ENCODE measurements at regions not wholly inside any gene's neighbourhood (a gene's known extent, or its start where the extent isn't known, plus 50 kb on each side); places are given as distances from the start of the nearest gene placed in this dataset.
A peak's percentile ranks its signal among the peaks of the same experiment; 100 is the strongest.

DNA sequence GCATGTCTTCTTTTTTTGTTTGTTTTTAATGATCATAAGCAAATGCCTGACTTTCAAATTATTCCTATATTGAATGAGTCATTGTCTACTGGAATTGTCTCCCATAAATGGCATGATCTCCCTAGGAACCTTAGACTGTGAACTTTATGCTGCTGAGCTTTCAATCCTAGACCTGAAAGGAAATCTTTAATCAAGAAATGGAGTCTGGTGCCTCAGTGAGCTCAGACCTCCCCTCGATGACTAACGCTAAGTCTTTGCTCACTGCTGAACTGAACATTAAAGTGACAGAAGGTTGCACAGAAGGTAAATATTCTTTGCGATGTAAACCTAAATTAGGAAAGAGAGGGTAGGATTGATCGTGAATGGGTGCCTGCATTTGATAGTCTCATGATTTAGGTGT is 745.2 kb upstream of the WWC1 start:
- Histone ChIP-seq H3K27me3 (ENCODE audit: control insufficient read depth, insufficient read depth, low read length) (no peaks in the 10 kb centered on the region), H3K36me3 (ENCODE audit: control insufficient read depth, insufficient read depth, low read length) (no peaks in the 10 kb centered on the region)

DNA sequence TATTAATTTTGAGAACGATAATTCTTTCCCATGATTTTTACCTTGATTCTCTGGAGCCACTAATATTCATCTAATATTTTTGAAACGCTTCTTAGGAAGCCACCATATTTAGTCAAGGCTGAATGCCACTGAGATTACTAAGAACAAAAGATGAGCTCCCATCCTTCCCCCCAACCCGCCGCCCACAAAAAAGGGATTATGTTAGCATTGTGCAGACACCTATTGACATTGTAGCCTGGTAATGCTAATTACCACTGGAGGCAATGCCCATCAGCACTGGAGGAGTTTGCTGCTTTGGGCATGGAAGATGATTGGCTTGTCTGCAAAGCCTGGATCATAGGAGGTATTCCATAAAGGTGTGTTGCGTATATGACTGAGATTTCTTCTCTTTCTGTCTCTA is 739.1 kb upstream of the WWC1 start:
- no peak overlapping the region for H3K4me3 ChIP-seq (ENCODE audit: low read length)
- H3K9ac ChIP-seq (ENCODE audit: low read length), result no peak overlapping the region
- no peak overlapping the region for H3K27ac ChIP-seq (ENCODE audit: low read depth, low read length)
- no peaks in the 10 kb centered on the region for H3K36me3 ChIP-seq (ENCODE audit: control insufficient read depth, insufficient read depth, low read length)
- no peaks in the 10 kb centered on the region for H3K27me3 ChIP-seq (ENCODE audit: control insufficient read depth, insufficient read depth, low read length)
- no peaks in the 10 kb centered on the region for H3K4me1 ChIP-seq (ENCODE audit: control insufficient read depth, insufficient read depth, low read length)

More for the DNA sequence above, 745.2 kb upstream of the WWC1 start:
- no peak overlapping the region for H3K9ac ChIP-seq (ENCODE audit: low read length)
- H3K4me3 ChIP-seq (ENCODE audit: low read length), result no peak overlapping the region
- no peaks in the 10 kb centered on the region for H3K4me1 ChIP-seq (ENCODE audit: control insufficient read depth, insufficient read depth, low read length)
- H3K27ac ChIP-seq (ENCODE audit: low read depth, low read length), result no peak overlapping the region

DNA sequence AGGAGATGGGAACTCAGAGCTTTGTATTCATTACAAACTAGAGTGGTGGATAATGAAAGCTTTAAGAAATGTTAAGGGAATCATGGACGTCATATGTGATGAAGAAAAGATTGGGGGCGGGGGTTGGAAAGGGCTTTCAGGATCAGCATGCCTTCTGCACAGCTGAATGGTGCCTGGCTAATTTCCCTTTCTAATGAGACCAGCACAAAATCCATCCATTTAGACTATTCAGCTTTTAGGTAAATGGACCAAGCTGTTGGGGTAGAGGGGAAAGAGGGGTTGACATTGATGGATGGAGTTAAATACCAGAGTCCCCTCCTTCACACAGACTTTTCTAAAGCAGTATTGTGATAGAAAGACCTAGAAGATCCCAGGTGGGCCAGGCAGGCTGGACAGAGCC is 737.9 kb upstream of the WWC1 start:
- H3K4me1 ChIP-seq (ENCODE audit: control insufficient read depth, insufficient read depth, low read length), result no peaks in the 10 kb centered on the region
- H3K36me3 ChIP-seq (ENCODE audit: control insufficient read depth, insufficient read depth, low read length), result no peaks in the 10 kb centered on the region
- no peak overlapping the region for H3K9ac ChIP-seq (ENCODE audit: low read length)
- H3K27me3 ChIP-seq (ENCODE audit: control insufficient read depth, insufficient read depth, low read length), result no peaks in the 10 kb centered on the region
- no peak overlapping the region for H3K27ac ChIP-seq (ENCODE audit: low read depth, low read length)
- no peak overlapping the region for H3K4me3 ChIP-seq (ENCODE audit: low read length)

DNA sequence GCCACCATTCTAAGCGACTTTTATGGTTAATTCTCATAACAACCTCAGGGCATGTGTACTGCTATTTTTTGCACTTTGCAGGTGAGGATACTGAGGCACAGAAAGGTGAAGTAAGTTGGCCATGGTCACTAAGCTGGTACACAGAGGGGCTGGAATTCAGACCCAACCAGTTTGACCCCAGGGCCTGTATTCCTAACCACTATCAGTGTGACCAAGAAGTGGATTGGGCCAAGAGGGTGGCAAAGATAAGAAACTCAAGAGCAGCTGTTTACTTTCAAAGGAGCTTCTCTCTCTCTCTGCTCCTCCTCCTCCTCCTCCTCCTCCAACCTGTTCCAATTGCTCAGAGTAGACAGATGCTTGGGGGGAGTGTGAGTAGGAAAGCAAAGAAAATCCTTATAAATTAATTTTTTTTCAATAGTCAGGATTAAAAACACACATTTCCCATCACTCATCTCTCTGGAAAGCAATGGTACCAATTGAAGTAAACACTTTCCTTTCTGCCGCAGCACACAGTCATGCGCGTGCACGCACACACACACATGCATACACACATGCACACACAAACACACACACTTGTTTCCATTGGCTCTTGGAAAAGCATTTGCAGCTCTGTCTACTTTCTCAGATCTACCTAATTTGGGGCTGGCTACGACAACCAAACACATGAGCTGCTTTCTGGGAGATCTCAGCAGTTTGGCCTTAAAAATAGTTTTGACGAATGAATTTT is 736.7 kb upstream of the WWC1 start:
- Histone ChIP-seq H3K27ac (ENCODE audit: low read depth, low read length) (no peak overlapping the region), H3K27me3 (ENCODE audit: control insufficient read depth, insufficient read depth, low read length) (no peaks in the 10 kb centered on the region)

DNA sequence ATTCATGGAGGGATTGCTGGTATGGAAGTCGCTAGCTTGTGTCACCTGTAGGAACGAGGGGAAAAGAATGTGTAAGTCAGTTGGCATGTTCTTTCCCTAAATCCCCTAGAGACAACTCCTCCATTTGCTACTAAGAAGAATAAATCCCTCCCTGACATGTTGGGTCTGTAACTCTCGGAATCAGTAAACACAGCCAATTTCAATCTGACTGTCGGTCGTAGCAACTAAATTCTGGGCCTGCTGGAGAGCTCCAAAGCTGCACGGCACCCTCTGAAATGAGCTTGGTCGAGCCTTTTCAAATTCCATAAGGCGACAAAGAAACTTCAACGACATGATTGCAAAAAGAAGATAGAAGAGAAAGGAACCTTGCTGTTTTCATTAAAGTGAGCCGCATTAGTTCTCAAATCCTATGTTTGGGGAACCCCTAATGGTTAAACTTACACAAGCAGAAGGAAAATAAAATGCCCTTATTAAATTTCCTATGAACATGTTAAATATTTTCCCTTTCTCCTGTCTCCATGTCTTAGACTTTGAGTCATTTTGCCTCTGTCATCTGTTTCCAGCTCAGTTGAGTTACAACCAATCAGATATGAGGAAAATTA is 735.8 kb upstream of the WWC1 start:
- no peaks in the 10 kb centered on the region for H3K27me3 ChIP-seq (ENCODE audit: control insufficient read depth, insufficient read depth, low read length)
- no peak overlapping the region for H3K4me3 ChIP-seq (ENCODE audit: low read length)
- no peak overlapping the region for H3K9ac ChIP-seq (ENCODE audit: low read length)
- H3K27ac ChIP-seq (ENCODE audit: low read depth, low read length), result no peak overlapping the region
- no peaks in the 10 kb centered on the region for H3K4me1 ChIP-seq (ENCODE audit: control insufficient read depth, insufficient read depth, low read length)
- H3K36me3 ChIP-seq (ENCODE audit: control insufficient read depth, insufficient read depth, low read length), result no peaks in the 10 kb centered on the region

More for the DNA sequence above, 736.7 kb upstream of the WWC1 start:
- no peaks in the 10 kb centered on the region for H3K4me1 ChIP-seq (ENCODE audit: control insufficient read depth, insufficient read depth, low read length)
- H3K36me3 ChIP-seq (ENCODE audit: control insufficient read depth, insufficient read depth, low read length), result no peaks in the 10 kb centered on the region
- H3K4me3 ChIP-seq (ENCODE audit: low read length), result no peak overlapping the region
- no peak overlapping the region for H3K9ac ChIP-seq (ENCODE audit: low read length)

DNA sequence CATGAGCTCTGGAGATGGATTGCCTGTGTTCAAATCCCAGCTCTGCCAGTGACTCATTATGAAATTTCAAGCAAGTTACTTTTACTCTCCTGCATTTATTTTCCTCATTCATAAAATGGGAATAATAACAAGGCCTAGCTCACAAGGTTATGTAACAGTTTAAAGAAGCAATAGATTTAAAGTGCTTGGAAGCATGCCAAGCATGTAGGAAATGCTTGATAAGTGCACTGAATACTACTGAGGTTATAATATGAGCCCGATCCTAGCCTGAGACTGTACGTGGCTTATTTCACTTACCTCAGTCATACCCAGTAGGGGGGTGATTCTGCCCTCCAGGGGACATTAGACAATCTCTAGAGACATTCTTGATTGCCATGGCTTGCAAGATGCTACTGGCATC is 734.1 kb upstream of the WWC1 start:
- Histone ChIP-seq H3K27me3 (ENCODE audit: control insufficient read depth, insufficient read depth, low read length) (no peaks in the 10 kb centered on the region), H3K4me1 (ENCODE audit: control insufficient read depth, insufficient read depth, low read length) (no peaks in the 10 kb centered on the region), H3K36me3 (ENCODE audit: control insufficient read depth, insufficient read depth, low read length) (no peaks in the 10 kb centered on the region), H3K4me3 (ENCODE audit: low read length) (no peak overlapping the region), H3K9ac (ENCODE audit: low read length) (no peak overlapping the region), H3K27ac (ENCODE audit: low read depth, low read length) (no peak overlapping the region)

DNA sequence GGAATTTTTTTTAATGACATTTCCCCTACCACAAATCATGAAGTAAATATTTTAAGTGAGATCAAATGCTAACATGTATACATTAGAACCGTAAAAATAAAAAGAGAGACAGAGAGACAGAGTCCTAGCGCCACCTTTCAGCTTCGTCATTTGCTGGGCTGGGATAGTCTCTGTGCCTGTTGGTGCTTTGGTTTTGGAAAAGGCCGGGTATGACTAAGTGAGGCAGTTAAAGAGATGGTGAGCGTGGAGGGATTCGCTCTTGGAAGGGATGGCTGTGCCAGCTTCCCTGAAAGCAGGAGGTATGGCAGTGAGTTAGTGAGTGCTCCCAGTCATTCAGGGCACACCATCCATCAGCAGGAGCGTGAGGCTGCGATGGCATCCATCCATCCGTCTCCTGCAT is 729.6 kb upstream of the WWC1 start:
- Histone ChIP-seq H3K27me3 (ENCODE audit: control insufficient read depth, insufficient read depth, low read length) (no peaks in the 10 kb centered on the region), H3K9ac (ENCODE audit: low read length) (no peak overlapping the region), H3K4me1 (ENCODE audit: control insufficient read depth, insufficient read depth, low read length) (no peaks in the 10 kb centered on the region), H3K36me3 (ENCODE audit: control insufficient read depth, insufficient read depth, low read length) (no peaks in the 10 kb centered on the region), H3K27ac (ENCODE audit: low read depth, low read length) (no peak overlapping the region), H3K4me3 (ENCODE audit: low read length) (no peak overlapping the region)

DNA sequence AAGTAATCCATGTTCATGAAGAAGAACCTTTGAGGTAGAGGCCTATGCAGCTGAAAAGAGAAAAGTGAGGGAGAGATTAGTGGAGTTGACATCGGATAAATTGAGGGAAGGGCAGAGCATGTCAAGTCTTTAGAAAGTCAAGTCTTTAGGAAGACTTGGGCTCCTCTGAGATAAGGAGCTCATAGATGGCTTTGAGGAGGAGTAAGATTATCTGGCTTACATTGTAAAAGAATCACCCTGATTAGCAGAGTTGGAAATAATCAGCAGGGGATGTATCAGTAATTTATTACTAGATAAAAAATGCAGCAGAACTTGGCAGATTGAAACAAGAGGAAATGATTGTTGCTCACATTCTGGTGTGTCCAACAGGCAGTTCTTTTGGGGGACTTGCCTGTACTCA is 727.2 kb upstream of the WWC1 start:
- Histone ChIP-seq H3K9ac (ENCODE audit: low read length) (no peak overlapping the region), H3K36me3 (ENCODE audit: control insufficient read depth, insufficient read depth, low read length) (no peaks in the 10 kb centered on the region), H3K4me1 (ENCODE audit: control insufficient read depth, insufficient read depth, low read length) (no peaks in the 10 kb centered on the region), H3K27ac (ENCODE audit: low read depth, low read length) (no peak overlapping the region), H3K4me3 (ENCODE audit: low read length) (no peak overlapping the region), H3K27me3 (ENCODE audit: control insufficient read depth, insufficient read depth, low read length) (no peaks in the 10 kb centered on the region)

DNA sequence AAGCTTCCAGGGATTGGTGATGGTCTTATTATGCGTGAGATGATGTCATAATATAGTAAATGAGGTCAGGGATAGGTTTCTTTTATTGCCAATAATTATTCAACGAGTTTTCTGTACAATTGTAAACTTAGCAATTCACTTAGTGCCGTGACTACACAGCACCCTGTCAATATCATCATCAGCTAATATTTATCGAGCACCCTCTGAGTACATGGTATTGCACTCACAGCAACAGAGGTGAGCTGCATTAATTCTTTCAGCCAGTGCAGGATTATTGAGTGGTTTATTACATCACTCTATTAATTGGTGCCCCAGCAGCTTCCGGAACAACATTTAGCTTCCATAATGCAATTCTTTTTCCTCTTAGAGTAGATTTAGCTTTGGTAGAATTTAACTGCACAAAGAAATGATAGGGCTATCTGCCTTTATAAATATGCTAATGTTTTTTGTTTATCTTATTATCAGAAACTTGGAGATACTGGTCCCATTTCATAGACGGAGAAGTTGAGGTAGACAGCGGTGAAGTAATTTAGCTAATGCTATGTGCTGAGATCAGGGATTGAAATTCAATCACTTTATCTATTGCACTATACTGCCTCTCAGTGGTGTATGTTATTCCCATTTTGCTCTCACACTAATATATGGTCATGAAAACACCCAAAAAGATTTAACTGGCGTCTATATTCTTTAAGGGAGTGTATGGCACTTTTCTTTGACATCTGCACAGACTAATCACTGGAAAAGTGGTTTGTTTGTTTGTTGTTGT is 726.1 kb upstream of the WWC1 start:
- Histone ChIP-seq H3K36me3 (ENCODE audit: control insufficient read depth, insufficient read depth, low read length) (no peaks in the 10 kb centered on the region), H3K9ac (ENCODE audit: low read length) (no peak overlapping the region), H3K4me3 (ENCODE audit: low read length) (no peak overlapping the region), H3K27me3 (ENCODE audit: control insufficient read depth, insufficient read depth, low read length) (no peaks in the 10 kb centered on the region), H3K27ac (ENCODE audit: low read depth, low read length) (no peak overlapping the region), H3K4me1 (ENCODE audit: control insufficient read depth, insufficient read depth, low read length) (no peaks in the 10 kb centered on the region)

DNA sequence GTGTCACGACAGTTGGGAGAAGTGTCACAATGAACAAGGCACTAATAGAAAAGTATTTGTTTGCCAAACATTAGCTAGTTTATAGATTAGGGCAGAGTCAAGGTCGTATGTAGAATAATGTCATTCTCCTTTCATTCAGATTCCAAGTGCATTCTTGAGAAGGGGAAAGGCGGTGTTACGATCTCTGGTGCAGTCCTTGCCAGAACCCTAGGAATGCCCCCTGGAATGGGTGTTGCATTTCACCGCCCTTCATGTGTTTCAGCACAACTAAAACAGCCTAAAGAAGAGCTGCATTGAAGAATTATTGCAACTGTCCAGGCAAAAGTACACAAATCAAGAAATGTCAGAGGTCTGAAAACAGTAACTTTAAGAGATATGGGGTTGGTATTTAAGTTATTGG is 721.0 kb upstream of the WWC1 start:
- Histone ChIP-seq H3K4me1 (ENCODE audit: control insufficient read depth, insufficient read depth, low read length) (no peaks in the 10 kb centered on the region), H3K27me3 (ENCODE audit: control insufficient read depth, insufficient read depth, low read length) (no peaks in the 10 kb centered on the region), H3K9ac (ENCODE audit: low read length) (no peak overlapping the region)

DNA sequence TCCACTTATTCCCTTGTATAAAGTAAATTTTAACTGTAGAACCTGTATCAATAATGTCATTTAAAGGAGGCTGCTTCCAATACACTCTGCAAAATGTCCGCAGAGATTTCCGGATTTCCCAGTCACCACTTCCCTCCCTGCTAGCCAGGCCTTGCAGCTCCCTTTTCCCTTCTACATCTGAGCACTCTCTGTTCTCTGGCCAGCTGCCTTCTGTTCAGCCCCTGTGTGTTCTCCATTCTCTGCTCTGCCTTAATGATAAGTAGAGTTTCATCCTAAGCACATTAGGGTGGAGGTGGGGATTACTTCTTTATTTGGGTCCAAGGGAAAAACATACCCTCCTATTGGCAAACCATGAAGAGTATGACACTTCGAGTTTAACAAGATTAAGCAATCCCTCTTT is 719.6 kb upstream of the WWC1 start:
- no peaks in the 10 kb centered on the region for H3K36me3 ChIP-seq (ENCODE audit: control insufficient read depth, insufficient read depth, low read length)
- H3K27me3 ChIP-seq (ENCODE audit: control insufficient read depth, insufficient read depth, low read length), result no peaks in the 10 kb centered on the region
- no peak overlapping the region for H3K9ac ChIP-seq (ENCODE audit: low read length)
- H3K4me1 ChIP-seq (ENCODE audit: control insufficient read depth, insufficient read depth, low read length), result no peaks in the 10 kb centered on the region
- no peak overlapping the region for H3K27ac ChIP-seq (ENCODE audit: low read depth, low read length)
- no peak overlapping the region for H3K4me3 ChIP-seq (ENCODE audit: low read length)

More for the DNA sequence above, 721.0 kb upstream of the WWC1 start:
- H3K4me3 ChIP-seq (ENCODE audit: low read length), result no peak overlapping the region
- H3K27ac ChIP-seq (ENCODE audit: low read depth, low read length), result no peak overlapping the region
- H3K36me3 ChIP-seq (ENCODE audit: control insufficient read depth, insufficient read depth, low read length), result no peaks in the 10 kb centered on the region

DNA sequence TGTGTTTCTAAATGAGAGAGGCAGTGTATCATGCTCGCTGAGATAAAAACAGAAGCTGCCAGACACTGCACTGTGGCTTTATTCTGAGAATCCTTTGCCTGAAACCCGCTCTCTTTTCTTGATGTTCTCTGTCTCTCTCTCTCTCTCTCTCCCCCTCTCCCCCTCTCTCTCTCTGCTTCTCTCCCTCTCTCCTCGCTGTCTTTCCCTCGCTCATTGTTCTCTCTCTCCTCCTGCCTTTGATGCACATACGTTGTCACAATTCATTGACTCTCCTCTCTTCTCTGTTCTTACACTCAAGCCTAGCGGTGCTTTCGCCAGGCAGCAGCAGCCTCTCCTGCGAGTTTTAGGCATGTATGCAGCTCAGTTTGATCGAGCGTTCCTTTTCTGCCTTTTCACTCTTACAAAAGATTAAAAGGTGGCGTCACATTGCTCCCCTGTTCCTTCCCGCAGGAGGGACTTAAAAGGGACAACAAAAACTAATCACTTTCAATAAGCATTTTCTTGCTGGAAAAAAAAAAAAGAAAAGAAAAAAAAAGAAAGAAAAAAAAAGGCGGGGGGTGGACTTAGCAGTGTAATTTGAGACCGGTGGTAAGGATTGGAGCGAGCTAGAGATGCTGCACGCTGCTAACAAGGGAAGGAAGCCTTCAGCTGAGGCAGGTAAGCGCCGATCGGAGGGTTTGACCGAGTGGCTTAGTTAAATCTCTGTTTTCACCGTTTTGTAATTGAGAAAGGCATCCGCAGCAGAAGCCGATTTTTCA is 717.9 kb upstream of the WWC1 start:
- Histone ChIP-seq H3K4me1 (ENCODE audit: control insufficient read depth, insufficient read depth, low read length) (no peaks in the 10 kb centered on the region), H3K9ac (ENCODE audit: low read length) (no peak overlapping the region), H3K4me3 (ENCODE audit: low read length) (peak overlapping the region; percentile 29), H3K27me3 (ENCODE audit: control insufficient read depth, insufficient read depth, low read length) (no peaks in the 10 kb centered on the region), H3K27ac (ENCODE audit: low read depth, low read length) (no peak overlapping the region), H3K36me3 (ENCODE audit: control insufficient read depth, insufficient read depth, low read length) (no peaks in the 10 kb centered on the region)

Measured in rectal smooth muscle tissue (tissue), 1 donor.